ENCODE measurements at regions not wholly inside any gene's neighbourhood (a gene's known extent, or its start where the extent isn't known, plus 50 kb on each side); places are given as distances from the start of the nearest gene placed in this dataset.

- H3K4me1 ChIP-seq = no peaks in the 10 kb centered on the region
- no peak for DNase-seq
- no peaks in the 10 kb centered on the region for H3K27me3 ChIP-seq
- H3K9me3 ChIP-seq = peaks cover 0 to 6% of the 10 kb centered on the region in 2 donors
- no peak overlapping the region for H3K27ac ChIP-seq
- no peak overlapping the region for H3K4me3 ChIP-seq
- intact Hi-C loops (cut with DNase I; ENCODE audit: low total_unique reads) = no loop called here
- no peak for TF ChIP-seq POLR2A (IDR thresholded peaks at IDR 0.05)
- TF ChIP-seq, protein P1, sequence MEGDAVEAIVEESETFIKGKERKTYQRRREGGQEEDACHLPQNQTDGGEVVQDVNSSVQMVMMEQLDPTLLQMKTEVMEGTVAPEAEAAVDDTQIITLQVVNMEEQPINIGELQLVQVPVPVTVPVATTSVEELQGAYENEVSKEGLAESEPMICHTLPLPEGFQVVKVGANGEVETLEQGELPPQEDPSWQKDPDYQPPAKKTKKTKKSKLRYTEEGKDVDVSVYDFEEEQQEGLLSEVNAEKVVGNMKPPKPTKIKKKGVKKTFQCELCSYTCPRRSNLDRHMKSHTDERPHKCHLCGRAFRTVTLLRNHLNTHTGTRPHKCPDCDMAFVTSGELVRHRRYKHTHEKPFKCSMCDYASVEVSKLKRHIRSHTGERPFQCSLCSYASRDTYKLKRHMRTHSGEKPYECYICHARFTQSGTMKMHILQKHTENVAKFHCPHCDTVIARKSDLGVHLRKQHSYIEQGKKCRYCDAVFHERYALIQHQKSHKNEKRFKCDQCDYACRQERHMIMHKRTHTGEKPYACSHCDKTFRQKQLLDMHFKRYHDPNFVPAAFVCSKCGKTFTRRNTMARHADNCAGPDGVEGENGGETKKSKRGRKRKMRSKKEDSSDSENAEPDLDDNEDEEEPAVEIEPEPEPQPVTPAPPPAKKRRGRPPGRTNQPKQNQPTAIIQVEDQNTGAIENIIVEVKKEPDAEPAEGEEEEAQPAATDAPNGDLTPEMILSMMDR (IDR thresholded peaks at IDR 0.05) = no peak
- no peaks in the 10 kb centered on the region for H3K36me3 ChIP-seq
Observed at GRCh38 chr7:41475801-41476459, 227.0 kb downstream of the INHBA start.

DNA sequence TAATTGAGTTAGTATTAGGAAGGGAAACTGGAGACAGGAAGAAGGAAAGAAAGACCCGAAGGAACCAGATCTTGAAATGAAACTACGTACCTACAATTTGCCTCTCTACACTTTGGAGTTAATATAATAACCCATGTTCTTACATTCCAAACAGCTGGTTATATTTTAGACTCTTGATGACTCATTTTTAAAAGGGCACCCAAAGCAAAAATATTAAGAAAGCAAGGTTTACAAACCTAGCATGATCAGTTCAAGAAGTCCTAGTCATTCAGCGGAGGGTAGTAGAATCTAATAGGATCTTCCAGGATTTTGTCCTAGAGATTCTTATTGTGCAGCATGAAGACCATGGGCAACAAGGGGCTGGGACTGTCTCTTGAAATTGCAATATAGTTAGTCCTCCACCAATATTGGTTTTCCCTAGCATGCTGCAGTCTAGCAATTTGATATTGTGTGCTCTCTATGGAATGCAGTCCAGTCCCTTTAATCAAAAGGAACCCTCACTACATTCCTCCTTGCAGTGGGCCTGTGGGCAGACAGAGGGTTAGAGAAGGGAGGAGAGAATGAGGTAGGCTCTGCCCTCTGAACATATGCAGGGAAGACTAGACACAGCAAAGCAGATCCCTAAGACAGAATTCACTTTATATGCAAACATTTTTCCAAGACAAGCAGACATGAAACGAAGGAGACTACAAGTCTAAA, 230.3 kb downstream of the INHBA start:
- Histone ChIP-seq H3K27me3 (no peaks in the 10 kb centered on the region), H3K4me1 (no peaks in the 10 kb centered on the region), H3K9me3 (no peaks in the 10 kb centered on the region), H3K36me3 (no peaks in the 10 kb centered on the region), H3K27ac (no peak overlapping the region), H3K4me3 (no peak overlapping the region)
- TF ChIP-seq, protein P1 (IDR thresholded peaks at IDR 0.05) = no peak
- DNase-seq = no peak
- intact Hi-C loops (cut with DNase I; ENCODE audit: low total_unique reads) = no loop called here

DNA sequence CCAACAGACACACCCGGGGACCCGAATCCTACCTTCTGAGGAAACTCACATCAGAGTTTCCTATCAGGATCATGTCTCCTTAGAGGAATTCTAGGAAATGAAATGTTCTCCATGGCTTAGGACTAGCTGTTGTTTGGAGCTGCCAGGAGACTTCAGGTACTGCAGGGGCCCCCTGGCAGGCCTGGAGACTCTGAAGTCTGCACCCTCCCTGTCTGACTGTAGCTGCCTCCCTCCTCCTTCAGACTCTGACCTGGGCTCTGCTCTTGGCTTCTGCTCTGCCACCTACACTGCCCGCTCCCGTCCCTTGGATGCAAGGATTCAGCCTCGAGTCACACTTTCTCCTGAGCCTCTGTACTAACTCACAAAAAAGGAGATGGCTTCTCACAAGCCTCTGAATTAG, 232.8 kb downstream of the INHBA start:
- Histone ChIP-seq H3K4me3 (no peak overlapping the region), H3K27ac (no peak overlapping the region), H3K4me1 (no peaks in the 10 kb centered on the region), H3K27me3 (no peaks in the 10 kb centered on the region), H3K9me3 (no peaks in the 10 kb centered on the region), H3K36me3 (no peaks in the 10 kb centered on the region)
- TF ChIP-seq, protein P1 (IDR thresholded peaks at IDR 0.05) = no peak
- TF ChIP-seq POLR2A (IDR thresholded peaks at IDR 0.05) = no peak
- DNase-seq = no peak
- intact Hi-C loops (cut with DNase I; ENCODE audit: low total_unique reads) = no loop called here

- no peaks in the 10 kb centered on the region for H3K27me3 ChIP-seq
- H3K4me3 ChIP-seq = no peak overlapping the region
- intact Hi-C loops (cut with DNase I; ENCODE audit: low total_unique reads) = no loop called here
- TF ChIP-seq, protein P1 (IDR thresholded peaks at IDR 0.05) = no peak
- no peak for DNase-seq
- no peaks in the 10 kb centered on the region for H3K36me3 ChIP-seq
- H3K9me3 ChIP-seq = no peaks in the 10 kb centered on the region
- H3K4me1 ChIP-seq = no peaks in the 10 kb centered on the region
- no peak overlapping the region for H3K27ac ChIP-seq
Observed at GRCh38 chr7:41467596-41467995, 235.3 kb downstream of the INHBA start.

- DNase-seq = no peak
- Histone ChIP-seq H3K27me3 (no peaks in the 10 kb centered on the region), H3K4me1 (no peaks in the 10 kb centered on the region), H3K27ac (no peak overlapping the region), H3K4me3 (no peak overlapping the region), H3K9me3 (no peaks in the 10 kb centered on the region), H3K36me3 (no peaks in the 10 kb centered on the region)
- TF ChIP-seq POLR2A (IDR thresholded peaks at IDR 0.05) = no peak
- TF ChIP-seq, protein P1 (IDR thresholded peaks at IDR 0.05) = no peak
- intact Hi-C loops (cut with DNase I; ENCODE audit: low total_unique reads) = no loop called here
Observed at GRCh38 chr7:41466760-41467384, 236.0 kb downstream of the INHBA start.
